Neural cell (in vitro differentiated cells): ENCODE measurements at regions not wholly inside any gene's neighbourhood (a gene's known extent, or its start where the extent isn't known, plus 50 kb on each side); places are given as distances from the start of the nearest gene placed in this dataset.

Experiments used
- H2AFZ ChIP-seq: fragments of 200-600, 300-800 bp; sonication (generic), shearing (Covaris generic); 2 replicates; pipeline ENCODE4 v1.6.0; 2014; ENCODE audit warnings: low read depth, mild to moderate bottlenecking, antibody characterized with exemption, low read length, moderate library complexity
- H3F3A ChIP-seq: fragments of 200-600 bp; shearing (Covaris generic); 2 replicates; pipeline ENCODE4 v1.6.1; 2016; ENCODE audit warnings: mild to moderate bottlenecking, moderate library complexity, mixed read lengths, antibody characterized with exemption, low read length; ENCODE audit not compliant: insufficient read depth, poor library complexity, severe bottlenecking
- H3K27ac ChIP-seq: fragments of 200-600, 300-800 bp; sonication (generic), shearing (Covaris generic); 2 replicates; pipeline ENCODE4 v1.5.1; 2014; ENCODE audit warnings: mild to moderate bottlenecking, low read length, moderate library complexity
- H3K27me3 ChIP-seq: fragments of 300-800, 200-600 bp; sonication (generic), shearing (Covaris generic); 2 replicates; pipeline ENCODE4 v1.6.0; 2014; ENCODE audit warnings: mild to moderate bottlenecking, low read depth, low read length, moderate library complexity; ENCODE audit not compliant: insufficient read depth
- H3K36me3 ChIP-seq: fragments of 300-800, 200-600 bp; sonication (generic), shearing (Covaris generic); 2 replicates; pipeline ENCODE4 v1.5.1; 2014; ENCODE audit warnings: mild to moderate bottlenecking, antibody characterized with exemption, low read length, moderate library complexity; ENCODE audit not compliant: insufficient read depth
- H3K4me2 ChIP-seq: fragments of 300-800, 200-600 bp; sonication (generic), shearing (Covaris generic); 2 replicates; pipeline ENCODE4 v1.6.0; 2014; ENCODE audit warnings: mild to moderate bottlenecking, low read length
- H3K4me3 ChIP-seq: fragments of 300-800, 200-600 bp; sonication (generic), shearing (Covaris generic); 2 replicates; pipeline ENCODE4 v1.5.1; 2014; ENCODE audit warnings: mild to moderate bottlenecking, low read length, moderate library complexity
- H3K79me2 ChIP-seq: fragments of 200-600 bp; shearing (Covaris generic); replicated peaks from 2 replicates; pipeline ENCODE4 v1.6.0; 2014; ENCODE audit warnings: mild to moderate bottlenecking, low read length, moderate library complexity; ENCODE audit not compliant: insufficient read depth
- H3K9ac ChIP-seq: fragments of 300-800, 200-600 bp; sonication (generic), shearing (Covaris generic); 2 replicates; pipeline ENCODE4 v1.6.1; 2016; ENCODE audit warnings: mild to moderate bottlenecking, low read length, mixed read lengths
- H3K9me2 ChIP-seq: fragments of 200-600 bp; shearing (Covaris generic); 2 replicates; pipeline ENCODE4 v1.6.1; 2016; ENCODE audit warnings: mild to moderate bottlenecking, low read length, mixed read lengths; ENCODE audit not compliant: insufficient read depth
- H3K9me3 ChIP-seq: fragments of 200-600, 300-800 bp; sonication (generic), shearing (Covaris generic); 2 replicates; pipeline ENCODE4 v1.6.1; 2016; ENCODE audit warnings: mild to moderate bottlenecking, mixed run types, low read length, moderate library complexity, mixed read lengths
- H4K20me1 ChIP-seq: fragments of 200-600 bp; shearing (Covaris generic); 2 replicates; pipeline ENCODE4 v1.6.1; 2016; ENCODE audit warnings: mild to moderate bottlenecking, mixed run types; ENCODE audit not compliant: insufficient read depth
- EP300 ChIP-seq: fragments of 450-650 bp; conservative IDR thresholded peaks from 2 replicates; pipeline ENCODE4 v1.6.1; 2014; ENCODE audit warnings: antibody characterized with exemption, mild to moderate bottlenecking, moderate library complexity; ENCODE audit not compliant: poor library complexity, severe bottlenecking
- EZH2 ChIP-seq: fragments of 200-600, 300-800 bp; shearing (Covaris generic), sonication (generic); IDR thresholded peaks from 2 replicates; pipeline ENCODE4 v1.6.1; 2014; ENCODE audit warnings: antibody characterized with exemption, low read length, borderline replicate concordance, mild to moderate bottlenecking; ENCODE audit not compliant: insufficient read depth, poor library complexity, severe bottlenecking
- MXI1 ChIP-seq: fragments of 450-650 bp; conservative IDR thresholded peaks from 2 replicates; pipeline ENCODE4 v1.6.1; 2014; ENCODE audit warnings: antibody characterized with exemption, mild to moderate bottlenecking; ENCODE audit not compliant: poor library complexity, severe bottlenecking
- POLR2AphosphoS5 ChIP-seq: IDR thresholded peaks from 2 replicates; pipeline ENCODE4 v1.6.1; 2012
- RAD21 ChIP-seq: fragments of 450-650 bp; conservative IDR thresholded peaks from 2 replicates; pipeline ENCODE4 v1.6.1; 2014; ENCODE audit warnings: antibody characterized with exemption, mild to moderate bottlenecking, moderate library complexity
- SMC3 ChIP-seq: fragments of 450-650 bp; conservative IDR thresholded peaks from 2 replicates; pipeline ENCODE4 v1.6.1; 2014; ENCODE audit warnings: antibody characterized with exemption, mild to moderate bottlenecking, moderate library complexity; ENCODE audit not compliant: poor library complexity
- TAF1 ChIP-seq: IDR thresholded peaks from 2 replicates; pipeline ENCODE4 v1.6.1; 2012; ENCODE audit warnings: low read depth
- TF ChIP-seq, protein P1 (sequence below): IDR thresholded peaks from 2 replicates; pipeline ENCODE4 v1.6.1; 2012; ENCODE audit warnings: borderline replicate concordance
- TF ChIP-seq, protein P2 (sequence below): fragments of 450-650 bp; IDR thresholded peaks from 2 replicates; pipeline ENCODE4 v1.5.1; 2014; ENCODE audit warnings: antibody characterized with exemption, mild to moderate bottlenecking, moderate library complexity; ENCODE audit not compliant: poor library complexity, severe bottlenecking

GRCh38 chr9:18018221-18018620 lies 439.4 kb downstream of the SH3GL2 start:
- no peaks in the 10 kb centered on the region for H3K79me2 ChIP-seq
- TF ChIP-seq, protein P1, sequence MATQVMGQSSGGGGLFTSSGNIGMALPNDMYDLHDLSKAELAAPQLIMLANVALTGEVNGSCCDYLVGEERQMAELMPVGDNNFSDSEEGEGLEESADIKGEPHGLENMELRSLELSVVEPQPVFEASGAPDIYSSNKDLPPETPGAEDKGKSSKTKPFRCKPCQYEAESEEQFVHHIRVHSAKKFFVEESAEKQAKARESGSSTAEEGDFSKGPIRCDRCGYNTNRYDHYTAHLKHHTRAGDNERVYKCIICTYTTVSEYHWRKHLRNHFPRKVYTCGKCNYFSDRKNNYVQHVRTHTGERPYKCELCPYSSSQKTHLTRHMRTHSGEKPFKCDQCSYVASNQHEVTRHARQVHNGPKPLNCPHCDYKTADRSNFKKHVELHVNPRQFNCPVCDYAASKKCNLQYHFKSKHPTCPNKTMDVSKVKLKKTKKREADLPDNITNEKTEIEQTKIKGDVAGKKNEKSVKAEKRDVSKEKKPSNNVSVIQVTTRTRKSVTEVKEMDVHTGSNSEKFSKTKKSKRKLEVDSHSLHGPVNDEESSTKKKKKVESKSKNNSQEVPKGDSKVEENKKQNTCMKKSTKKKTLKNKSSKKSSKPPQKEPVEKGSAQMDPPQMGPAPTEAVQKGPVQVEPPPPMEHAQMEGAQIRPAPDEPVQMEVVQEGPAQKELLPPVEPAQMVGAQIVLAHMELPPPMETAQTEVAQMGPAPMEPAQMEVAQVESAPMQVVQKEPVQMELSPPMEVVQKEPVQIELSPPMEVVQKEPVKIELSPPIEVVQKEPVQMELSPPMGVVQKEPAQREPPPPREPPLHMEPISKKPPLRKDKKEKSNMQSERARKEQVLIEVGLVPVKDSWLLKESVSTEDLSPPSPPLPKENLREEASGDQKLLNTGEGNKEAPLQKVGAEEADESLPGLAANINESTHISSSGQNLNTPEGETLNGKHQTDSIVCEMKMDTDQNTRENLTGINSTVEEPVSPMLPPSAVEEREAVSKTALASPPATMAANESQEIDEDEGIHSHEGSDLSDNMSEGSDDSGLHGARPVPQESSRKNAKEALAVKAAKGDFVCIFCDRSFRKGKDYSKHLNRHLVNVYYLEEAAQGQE: no peak
- TF ChIP-seq, protein P2, sequence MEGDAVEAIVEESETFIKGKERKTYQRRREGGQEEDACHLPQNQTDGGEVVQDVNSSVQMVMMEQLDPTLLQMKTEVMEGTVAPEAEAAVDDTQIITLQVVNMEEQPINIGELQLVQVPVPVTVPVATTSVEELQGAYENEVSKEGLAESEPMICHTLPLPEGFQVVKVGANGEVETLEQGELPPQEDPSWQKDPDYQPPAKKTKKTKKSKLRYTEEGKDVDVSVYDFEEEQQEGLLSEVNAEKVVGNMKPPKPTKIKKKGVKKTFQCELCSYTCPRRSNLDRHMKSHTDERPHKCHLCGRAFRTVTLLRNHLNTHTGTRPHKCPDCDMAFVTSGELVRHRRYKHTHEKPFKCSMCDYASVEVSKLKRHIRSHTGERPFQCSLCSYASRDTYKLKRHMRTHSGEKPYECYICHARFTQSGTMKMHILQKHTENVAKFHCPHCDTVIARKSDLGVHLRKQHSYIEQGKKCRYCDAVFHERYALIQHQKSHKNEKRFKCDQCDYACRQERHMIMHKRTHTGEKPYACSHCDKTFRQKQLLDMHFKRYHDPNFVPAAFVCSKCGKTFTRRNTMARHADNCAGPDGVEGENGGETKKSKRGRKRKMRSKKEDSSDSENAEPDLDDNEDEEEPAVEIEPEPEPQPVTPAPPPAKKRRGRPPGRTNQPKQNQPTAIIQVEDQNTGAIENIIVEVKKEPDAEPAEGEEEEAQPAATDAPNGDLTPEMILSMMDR: no peak
- TF ChIP-seq RAD21 (no peak), EP300 (no peak), TAF1 (no peak), SMC3 (no peak), POLR2AphosphoS5 (no peak), MXI1 (no peak), EZH2 (no peak)

DNA sequence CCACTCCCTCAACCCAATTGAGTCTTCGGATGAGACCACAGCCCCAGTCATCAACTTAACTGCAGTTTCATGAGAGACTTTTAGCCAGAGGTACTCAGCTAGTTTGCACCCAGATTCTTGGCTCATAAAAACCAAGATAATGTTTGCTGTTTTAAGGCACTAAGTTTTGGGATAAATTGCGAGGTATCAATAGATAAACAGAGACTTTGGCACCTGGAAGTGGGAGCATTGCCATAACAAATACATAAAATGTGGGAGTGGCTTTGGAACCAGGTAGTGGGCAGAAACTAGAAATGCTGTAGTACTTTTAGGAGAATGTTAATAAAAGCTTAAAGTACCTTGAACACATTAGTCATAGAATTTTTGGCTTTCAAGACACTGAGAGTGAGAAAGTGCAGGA lies 439.8 kb downstream of the SH3GL2 start:
- TF ChIP-seq, protein P2: no peak
- TF ChIP-seq SMC3 (no peak), RAD21 (no peak)
- TF ChIP-seq, protein P1: no peak
- Histone ChIP-seq H3K36me3 (no peaks in the 10 kb centered on the region), H3K4me2 (no peak overlapping the region), H3K9ac (no peak overlapping the region), H3K27ac (no peak overlapping the region), H3K4me3 (no peak overlapping the region), H2AFZ (no peak overlapping the region), H3K9me2 (no peaks in the 10 kb centered on the region), H3K27me3 (no peaks in the 10 kb centered on the region), H3F3A (no peaks in the 10 kb centered on the region), H4K20me1 (no peaks in the 10 kb centered on the region), H3K9me3 (no peaks in the 10 kb centered on the region), H3K79me2 (no peaks in the 10 kb centered on the region)

More at GRCh38 chr9:18018221-18018620, 439.4 kb downstream of the SH3GL2 start:
- H3K27ac ChIP-seq: no peak overlapping the region
- no peak overlapping the region for H3K9ac ChIP-seq
- H3K4me3 ChIP-seq: no peak overlapping the region
- H3K36me3 ChIP-seq: no peaks in the 10 kb centered on the region
- no peaks in the 10 kb centered on the region for H3K9me2 ChIP-seq
- H3F3A ChIP-seq: no peaks in the 10 kb centered on the region
- H3K4me2 ChIP-seq: no peak overlapping the region
- H4K20me1 ChIP-seq: no peaks in the 10 kb centered on the region
- H3K9me3 ChIP-seq: no peaks in the 10 kb centered on the region
- H3K27me3 ChIP-seq: no peaks in the 10 kb centered on the region
- no peak overlapping the region for H2AFZ ChIP-seq
